Stimulated activated CD8-positive, alpha-beta memory T cell treated with anti-CD3 and anti-CD28 coated beads, Interleukin-4, amount 100 ng/mL, for 48 hours (primary cell): ENCODE measurements at regions not wholly inside any gene's neighbourhood (a gene's known extent, or its start where the extent isn't known, plus 50 kb on each side); places are given as distances from the start of the nearest gene placed in this dataset.

Experiments
- DNase-seq: peaks from one replicate; pipeline ENCODE4 v3.0.0-alpha.2; 2020

- no peak for DNase-seq
Measured at GRCh38 chr1:42033629-42034028, 114.9 kb upstream of the HIVEP3 start.

DNA sequence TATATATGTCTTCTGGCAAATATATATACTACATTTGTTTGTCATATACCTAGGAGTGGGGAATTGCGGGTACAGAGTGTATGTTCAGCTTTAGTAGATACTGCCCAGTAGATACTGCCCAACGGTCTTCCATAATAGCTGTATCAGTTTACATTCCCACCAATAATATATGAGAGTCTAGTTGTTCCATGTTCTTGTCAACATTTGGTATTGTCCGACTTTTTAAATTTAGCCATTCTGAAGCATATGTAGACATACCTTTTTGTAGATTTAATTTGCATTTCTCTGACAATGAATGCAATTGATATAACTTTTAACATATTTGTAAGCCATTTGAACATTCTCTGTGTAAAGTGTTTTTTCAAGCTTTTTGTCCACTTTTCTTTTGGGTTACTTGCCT is 99.0 kb upstream of the HIVEP3 start:
- DNase-seq: no peak

GRCh38 chr1:42017259-42017658 is 98.5 kb upstream of the HIVEP3 start:
- DNase-seq: no peak

DNA sequence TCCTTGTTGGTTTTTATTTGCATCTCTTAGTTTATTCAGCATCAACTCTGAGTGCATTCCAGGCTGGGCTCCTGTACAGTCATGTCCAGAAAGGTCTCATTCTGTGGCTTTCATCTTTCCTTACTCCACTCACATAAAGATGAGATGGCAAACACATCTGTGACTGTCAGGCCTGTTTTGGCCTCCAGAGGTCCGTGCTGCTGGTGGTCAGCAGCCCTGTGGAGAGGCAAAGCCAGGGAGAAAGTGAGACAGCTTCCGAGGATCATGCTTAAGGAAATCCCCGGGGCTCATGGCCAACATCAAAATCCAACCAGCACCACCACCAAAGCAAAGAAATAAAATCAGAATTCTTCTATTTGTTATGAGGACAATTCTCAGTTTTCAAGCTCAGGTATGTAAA is 96.1 kb upstream of the HIVEP3 start:
- DNase-seq: no peak

GRCh38 chr1:42013881-42014470 is 95.3 kb upstream of the HIVEP3 start:
- DNase-seq: no peak

GRCh38 chr1:42012852-42013251 is 94.1 kb upstream of the HIVEP3 start:
- no peak for DNase-seq

GRCh38 chr1:42010381-42010780 is 91.7 kb upstream of the HIVEP3 start:
- DNase-seq: no peak

DNA sequence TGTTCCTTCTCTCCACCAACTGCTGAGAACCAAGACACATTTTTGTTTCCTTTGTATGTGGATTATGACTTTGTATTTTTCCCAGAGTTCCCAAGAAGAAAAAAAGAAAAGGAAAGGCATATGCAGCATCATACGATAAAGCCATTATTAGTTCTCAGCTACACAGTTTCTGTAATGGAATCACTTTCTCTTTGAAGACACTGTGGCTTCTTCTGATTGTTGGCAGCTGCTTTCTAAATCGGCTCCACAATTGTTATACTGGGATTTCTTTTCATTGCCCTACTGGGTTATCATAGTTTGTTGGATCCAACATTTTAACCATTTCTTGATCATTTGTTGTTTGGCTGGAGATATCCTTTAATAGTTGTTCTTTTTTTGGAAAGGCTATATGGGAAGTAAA is 89.5 kb upstream of the HIVEP3 start:
- DNase-seq: no peak

GRCh38 chr1:42006836-42007235 is 88.1 kb upstream of the HIVEP3 start:
- DNase-seq: no peak

GRCh38 chr1:42006093-42006492 is 87.4 kb upstream of the HIVEP3 start:
- DNase-seq: no peak

DNA sequence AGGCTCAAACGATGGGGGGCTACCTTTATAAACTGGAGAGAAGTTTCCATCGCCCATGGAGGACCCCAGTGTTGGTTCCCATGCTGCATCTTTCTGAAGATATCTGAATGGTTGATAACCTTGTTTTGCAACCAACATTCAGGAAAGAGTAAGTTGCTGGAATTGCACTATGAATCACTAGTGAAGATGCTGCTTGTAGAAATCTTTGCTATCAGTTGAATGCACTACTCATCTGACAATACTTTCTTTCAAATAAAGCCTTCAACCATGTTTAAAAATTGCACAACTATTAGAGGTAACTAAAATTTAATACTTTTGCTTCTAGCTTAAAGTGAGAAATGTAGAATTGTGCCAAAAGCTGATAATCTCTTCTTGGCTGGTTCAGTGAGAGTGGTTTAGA is 86.8 kb upstream of the HIVEP3 start:
- no peak for DNase-seq

DNA sequence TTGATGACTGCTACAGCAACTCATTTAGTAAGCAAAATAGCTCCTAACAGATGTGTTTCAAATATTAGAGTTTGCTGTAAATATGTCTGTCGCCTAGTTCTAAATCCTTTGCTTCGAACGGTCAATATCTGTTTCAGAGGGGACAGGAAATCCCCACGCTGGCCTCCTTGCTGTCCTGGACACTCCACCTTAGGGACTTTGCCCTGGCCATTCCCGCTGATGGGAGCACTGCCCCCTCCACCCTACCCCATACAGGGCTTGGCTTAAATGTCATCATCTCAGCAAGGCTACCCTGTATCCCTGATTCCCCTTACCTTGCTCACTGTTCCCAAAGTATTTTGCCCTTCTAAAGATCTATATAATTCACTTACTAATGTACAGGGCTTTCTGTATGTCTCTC is 86.1 kb upstream of the HIVEP3 start:
- no peak for DNase-seq

GRCh38 chr1:42004322-42004721 is 85.6 kb upstream of the HIVEP3 start:
- DNase-seq: no peak

GRCh38 chr1:42003433-42003832 is 84.7 kb upstream of the HIVEP3 start:
- DNase-seq: no peak

DNA sequence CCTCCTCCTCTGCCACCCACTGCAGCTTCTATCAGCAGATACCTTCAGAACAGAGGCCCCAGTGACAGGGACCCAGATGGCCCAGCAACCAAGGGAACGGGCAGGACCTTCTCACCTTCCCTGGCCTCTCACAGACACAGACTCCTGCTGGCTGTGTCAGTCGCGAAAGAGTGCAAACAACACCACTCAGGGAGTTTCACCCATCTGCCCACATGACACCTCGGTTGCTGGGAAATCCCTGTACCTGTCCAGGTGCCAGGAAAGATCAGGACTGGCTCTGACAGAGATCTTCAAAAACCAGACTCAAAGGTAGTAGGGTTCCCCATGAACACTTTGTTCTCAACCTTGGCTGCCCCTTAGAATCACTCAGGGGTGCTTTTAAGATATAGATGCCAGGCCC is 83.5 kb upstream of the HIVEP3 start:
- DNase-seq: no peak

DNA sequence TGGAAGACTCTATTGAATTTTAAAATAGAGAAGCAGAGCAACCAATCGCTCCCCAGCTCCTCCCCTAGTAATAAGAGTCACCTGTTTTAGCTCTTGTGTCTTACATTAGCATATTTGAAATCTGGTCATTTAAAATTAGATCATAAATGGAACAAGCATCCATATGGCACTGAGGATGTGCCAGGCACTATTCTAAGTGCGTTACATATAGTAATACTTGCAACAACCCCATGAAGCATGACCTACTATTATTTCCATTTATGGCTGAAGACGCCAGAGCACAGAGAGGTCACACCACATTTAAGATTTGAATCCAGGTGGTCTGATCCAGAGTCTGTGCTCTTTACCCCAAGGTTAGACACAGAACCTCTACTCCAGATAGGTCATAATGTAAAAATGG is 82.0 kb upstream of the HIVEP3 start:
- DNase-seq: no peak

DNA sequence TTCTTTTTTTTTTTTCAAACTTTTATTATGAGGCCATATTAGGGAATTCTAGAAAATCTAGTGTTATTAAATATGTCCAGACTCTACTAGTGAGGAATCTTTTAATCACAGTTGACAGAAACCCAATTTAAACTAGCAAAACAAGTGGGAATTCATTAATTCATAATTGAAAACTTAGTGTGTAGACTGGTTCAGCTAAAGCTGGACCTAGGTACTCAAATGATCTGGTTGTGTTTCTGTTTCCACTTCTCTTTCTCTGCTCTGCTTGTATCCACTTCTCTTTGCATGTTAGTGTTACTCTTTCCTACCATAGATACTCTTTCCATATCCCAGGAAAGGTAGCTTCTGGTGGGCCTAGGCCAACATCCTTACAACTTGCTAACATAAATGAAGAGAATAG is 81.2 kb upstream of the HIVEP3 start:
- DNase-seq: no peak

DNA sequence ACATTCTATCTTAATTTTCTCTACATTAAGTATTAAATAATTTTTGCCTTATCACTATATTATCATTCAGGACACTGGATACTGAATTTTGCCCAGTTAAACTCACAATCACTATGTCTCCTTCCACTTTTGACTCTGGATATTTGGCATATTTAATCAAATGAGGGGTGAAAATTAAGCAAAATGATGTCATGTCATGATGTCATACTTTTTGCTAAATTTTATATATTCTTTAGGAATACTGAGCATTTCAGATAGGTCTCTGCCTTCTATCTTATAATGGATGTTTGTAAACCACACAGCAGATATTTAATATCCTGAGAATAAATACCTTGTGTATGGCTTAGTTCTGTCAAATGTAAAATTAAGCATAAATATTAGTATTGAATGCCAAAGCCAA is 79.5 kb upstream of the HIVEP3 start:
- no peak for DNase-seq

- DNase-seq: no peak
Measured at GRCh38 chr1:41997153-41997552, 78.4 kb upstream of the HIVEP3 start.

DNA sequence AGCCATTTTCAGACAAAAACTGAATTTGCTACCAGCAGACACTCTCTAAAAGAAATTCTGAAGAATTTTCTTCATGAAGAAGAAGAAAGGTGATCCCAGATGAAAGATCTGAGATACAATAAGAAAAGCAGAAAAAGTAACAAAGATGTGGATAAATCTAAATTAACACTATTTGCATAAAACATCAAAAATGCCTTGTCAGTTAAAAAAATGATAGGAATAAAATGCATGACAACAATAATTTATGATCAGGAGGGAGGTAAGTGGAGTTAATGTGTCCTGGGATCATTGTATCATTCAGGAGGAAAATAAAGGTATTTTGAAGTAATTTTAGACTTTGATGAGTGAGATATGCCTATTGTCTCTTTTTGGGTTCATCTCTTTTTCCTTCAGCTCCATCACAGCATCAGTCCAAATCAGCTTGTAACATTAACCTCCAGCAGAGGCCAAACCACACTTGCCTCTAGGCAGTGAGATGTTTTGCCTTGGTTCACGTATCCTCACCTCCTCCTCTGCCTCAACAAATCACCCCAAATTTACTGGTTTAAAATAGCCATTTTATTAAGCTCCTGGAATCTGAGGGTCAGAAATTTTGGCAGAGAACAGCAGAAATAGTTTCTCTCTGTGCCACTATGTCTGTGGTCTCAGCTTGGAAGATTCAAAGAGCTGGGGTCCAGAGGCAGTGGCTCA is 76.9 kb upstream of the HIVEP3 start:
- no peak for DNase-seq

GRCh38 chr1:41994195-41994894 is 75.6 kb upstream of the HIVEP3 start:
- no peak for DNase-seq

DNA sequence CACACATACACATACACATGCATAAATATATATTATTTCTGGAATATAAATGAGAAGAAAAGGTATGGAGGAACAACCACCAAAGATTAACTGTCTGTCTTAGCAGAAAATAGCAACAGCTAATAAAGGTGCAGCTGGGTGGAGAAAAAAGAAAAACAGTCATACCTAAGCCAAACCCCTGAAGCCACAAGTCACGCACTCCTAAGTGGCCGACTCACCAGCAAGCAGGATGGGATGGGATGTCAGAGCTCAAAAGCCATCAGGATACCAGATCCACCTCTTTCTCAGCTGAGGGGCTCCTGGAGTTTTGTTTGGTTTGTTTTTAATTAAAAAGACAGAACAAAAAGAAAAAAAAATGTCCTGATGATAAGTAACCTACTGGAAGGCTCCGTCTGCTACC is 64.7 kb upstream of the HIVEP3 start:
- no peak for DNase-seq

GRCh38 chr1:41981796-41982195 is 63.1 kb upstream of the HIVEP3 start:
- DNase-seq: no peak

GRCh38 chr1:41980827-41981653 is 62.3 kb upstream of the HIVEP3 start:
- peak; percentile 33 for DNase-seq
